ENCODE measurements at regions not wholly inside any gene's neighbourhood (a gene's known extent, or its start where the extent isn't known, plus 50 kb on each side); places are given as distances from the start of the nearest gene placed in this dataset.

DNA sequence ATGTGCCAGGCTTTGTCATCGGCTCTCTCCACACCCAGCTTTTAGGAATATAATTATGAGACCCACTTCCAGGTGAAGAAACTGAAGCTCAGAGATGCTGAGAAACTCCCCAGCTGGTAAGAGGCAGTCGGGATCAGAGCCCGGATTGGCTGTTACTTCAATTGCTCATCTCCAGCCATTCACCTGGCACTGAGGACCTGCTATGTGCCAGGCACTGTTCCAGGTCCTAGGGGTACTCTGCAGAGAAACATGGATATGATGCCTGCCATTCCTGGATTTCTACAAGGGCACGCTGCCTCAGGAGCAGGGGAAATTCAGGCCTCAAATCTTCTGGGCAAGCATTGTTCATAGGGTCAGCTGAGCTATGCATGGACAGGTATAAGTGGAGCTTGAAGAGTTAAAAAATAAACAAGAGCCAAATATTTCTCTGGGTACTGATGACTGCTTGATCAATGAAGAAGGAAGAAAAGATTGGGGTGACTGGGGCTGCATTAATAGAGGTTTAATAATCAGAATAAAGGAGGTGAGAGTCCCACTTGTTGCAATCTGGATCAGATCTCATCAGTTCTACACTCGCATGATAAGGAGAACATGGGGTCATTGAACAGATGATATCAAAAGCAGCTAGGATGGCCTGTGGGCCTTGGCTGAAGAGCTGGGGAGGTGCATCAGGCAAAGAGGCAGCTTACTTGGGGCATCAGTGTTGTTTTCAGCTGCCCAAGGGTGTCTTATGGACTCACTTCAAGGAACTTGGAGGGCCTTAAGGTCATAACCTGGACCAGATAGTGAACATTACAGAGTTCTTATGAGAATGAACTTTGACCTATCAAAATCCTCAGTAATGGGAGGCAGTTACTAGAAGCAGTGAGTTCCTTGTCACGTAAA lies 80.9 kb upstream of the TOX2 start:
- TF ChIP-seq, protein P1, sequence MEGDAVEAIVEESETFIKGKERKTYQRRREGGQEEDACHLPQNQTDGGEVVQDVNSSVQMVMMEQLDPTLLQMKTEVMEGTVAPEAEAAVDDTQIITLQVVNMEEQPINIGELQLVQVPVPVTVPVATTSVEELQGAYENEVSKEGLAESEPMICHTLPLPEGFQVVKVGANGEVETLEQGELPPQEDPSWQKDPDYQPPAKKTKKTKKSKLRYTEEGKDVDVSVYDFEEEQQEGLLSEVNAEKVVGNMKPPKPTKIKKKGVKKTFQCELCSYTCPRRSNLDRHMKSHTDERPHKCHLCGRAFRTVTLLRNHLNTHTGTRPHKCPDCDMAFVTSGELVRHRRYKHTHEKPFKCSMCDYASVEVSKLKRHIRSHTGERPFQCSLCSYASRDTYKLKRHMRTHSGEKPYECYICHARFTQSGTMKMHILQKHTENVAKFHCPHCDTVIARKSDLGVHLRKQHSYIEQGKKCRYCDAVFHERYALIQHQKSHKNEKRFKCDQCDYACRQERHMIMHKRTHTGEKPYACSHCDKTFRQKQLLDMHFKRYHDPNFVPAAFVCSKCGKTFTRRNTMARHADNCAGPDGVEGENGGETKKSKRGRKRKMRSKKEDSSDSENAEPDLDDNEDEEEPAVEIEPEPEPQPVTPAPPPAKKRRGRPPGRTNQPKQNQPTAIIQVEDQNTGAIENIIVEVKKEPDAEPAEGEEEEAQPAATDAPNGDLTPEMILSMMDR (IDR thresholded peaks at IDR 0.05): no peak
- no peak for TF ChIP-seq POLR2A (IDR thresholded peaks at IDR 0.05)
